HFFc6 (cell line): ENCODE measurements at regions not wholly inside any gene's neighbourhood (a gene's known extent, or its start where the extent isn't known, plus 50 kb on each side); places are given as distances from the start of the nearest gene placed in this dataset.

Source experiments
- DNase-seq: peaks from one replicate; pipeline ENCODE4 v3.0.0-alpha.2; 2018
- H3K27ac Mint-ChIP-seq: 2 replicates; pipeline ENCODE4 v1.8.0; 2020; ENCODE audit warnings: mild to moderate bottlenecking, mixed read lengths
- H3K27me3 Mint-ChIP-seq: 2 replicates; pipeline ENCODE4 v1.8.0; 2021; ENCODE audit warnings: mild to moderate bottlenecking, moderate library complexity, mixed read lengths; ENCODE audit not compliant: insufficient read depth
- H3K36me3 Mint-ChIP-seq: 2 replicates; pipeline ENCODE4 v1.8.0; 2021; ENCODE audit warnings: low read depth, mixed read lengths
- H3K4me1 Mint-ChIP-seq: 2 replicates; pipeline ENCODE4 v1.8.0; 2020; ENCODE audit warnings: low read depth, mixed read lengths
- H3K4me3 Mint-ChIP-seq: 2 replicates; pipeline ENCODE4 v1.8.0; 2020; ENCODE audit warnings: mild to moderate bottlenecking, moderate library complexity, mixed read lengths
- H3K9me3 Mint-ChIP-seq: 2 replicates; pipeline ENCODE4 v1.8.0; 2020; ENCODE audit warnings: mild to moderate bottlenecking, mixed read lengths
- CTCF ChIP-seq: fragments of 200-600 bp; sonication (generic); IDR thresholded peaks from 2 replicates; pipeline ENCODE4 v1.5.0; 2021; ENCODE audit warnings: antibody characterized with exemption, mild to moderate bottlenecking

GRCh38 chr12:46046436-46046835 is 56.1 kb upstream of the SCAF11 start:
- peaks cover 27% of the 10 kb centered on the region; the same call in 1 of the 2 replicates for H3K9me3 Mint-ChIP-seq

GRCh38 chr12:46043972-46044520 is 53.7 kb upstream of the SCAF11 start:
- Mint-ChIP-seq H3K9me3 (peaks cover 25% of the 10 kb centered on the region; the same call in 1 of the 2 replicates), H3K27me3 (peaks cover 7% of the 10 kb centered on the region), H3K4me3 (no peak overlapping the region), H3K36me3 (peaks cover 8% of the 10 kb centered on the region), H3K27ac (no peak overlapping the region), H3K4me1 (no peaks in the 10 kb centered on the region)
- no peak for DNase-seq
- no peak for TF ChIP-seq CTCF

More at GRCh38 chr12:46046436-46046835, 56.1 kb upstream of the SCAF11 start:
- Mint-ChIP-seq H3K4me3 (no peak overlapping the region), H3K4me1 (no peaks in the 10 kb centered on the region), H3K27ac (no peak overlapping the region), H3K27me3 (peaks cover 8% of the 10 kb centered on the region), H3K36me3 (peaks cover 8% of the 10 kb centered on the region)
- TF ChIP-seq CTCF: no peak
- no peak for DNase-seq
